ENCODE measurements at regions not wholly inside any gene's neighbourhood (a gene's known extent, or its start where the extent isn't known, plus 50 kb on each side); places are given as distances from the start of the nearest gene placed in this dataset.

GRCh38 chr1:106880226-106880625, 176.2 kb upstream of the PRMT6 start:
- TF ChIP-seq CTCF (IDR thresholded peaks at IDR 0.05; ENCODE audit: low read depth, low read length) = no peak
- Histone ChIP-seq H3K27me3 (ENCODE audit: insufficient read depth, low read depth, severe bottlenecking) (no peaks in the 10 kb centered on the region), H3K27ac (no peak overlapping the region), H3K4me3 (ENCODE audit: low read depth, low read length) (no peak overlapping the region), H3K36me3 (no peaks in the 10 kb centered on the region), H3K9me3 (ENCODE audit: severe bottlenecking) (no peaks in the 10 kb centered on the region)
- no peak for DNase-seq

- H3K27me3 ChIP-seq (ENCODE audit: insufficient read depth, low read depth, severe bottlenecking) = no peaks in the 10 kb centered on the region
- no peak for TF ChIP-seq CTCF (IDR thresholded peaks at IDR 0.05; ENCODE audit: low read depth, low read length)
- no peak overlapping the region for H3K27ac ChIP-seq
- H3K9me3 ChIP-seq (ENCODE audit: severe bottlenecking) = no peaks in the 10 kb centered on the region
- no peak overlapping the region for H3K4me3 ChIP-seq (ENCODE audit: low read depth, low read length)
- H3K36me3 ChIP-seq = no peaks in the 10 kb centered on the region
- no peak for DNase-seq
Observed at GRCh38 chr1:106883208-106883607, 173.3 kb upstream of the PRMT6 start.

GRCh38 chr1:106889059-106889458, 167.4 kb upstream of the PRMT6 start:
- H3K27me3 ChIP-seq (ENCODE audit: insufficient read depth, low read depth, severe bottlenecking) = no peaks in the 10 kb centered on the region
- no peaks in the 10 kb centered on the region for H3K36me3 ChIP-seq
- no peak overlapping the region for H3K27ac ChIP-seq
- no peak overlapping the region for H3K4me3 ChIP-seq (ENCODE audit: low read depth, low read length)
- no peak for DNase-seq
- H3K9me3 ChIP-seq (ENCODE audit: severe bottlenecking) = no peaks in the 10 kb centered on the region
- no peak for TF ChIP-seq CTCF (IDR thresholded peaks at IDR 0.05; ENCODE audit: low read depth, low read length)

GRCh38 chr1:106889583-106889982, 166.9 kb upstream of the PRMT6 start:
- Histone ChIP-seq H3K9me3 (ENCODE audit: severe bottlenecking) (no peaks in the 10 kb centered on the region), H3K36me3 (no peaks in the 10 kb centered on the region), H3K27me3 (ENCODE audit: insufficient read depth, low read depth, severe bottlenecking) (no peaks in the 10 kb centered on the region), H3K4me3 (ENCODE audit: low read depth, low read length) (no peak overlapping the region), H3K27ac (no peak overlapping the region)
- no peak for DNase-seq
- no peak for TF ChIP-seq CTCF (IDR thresholded peaks at IDR 0.05; ENCODE audit: low read depth, low read length)

GRCh38 chr1:106897976-106898375, 158.5 kb upstream of the PRMT6 start:
- Histone ChIP-seq H3K27me3 (ENCODE audit: insufficient read depth, low read depth, severe bottlenecking) (no peaks in the 10 kb centered on the region), H3K27ac (no peak overlapping the region), H3K36me3 (no peaks in the 10 kb centered on the region), H3K9me3 (ENCODE audit: severe bottlenecking) (no peaks in the 10 kb centered on the region), H3K4me3 (ENCODE audit: low read depth, low read length) (no peak overlapping the region)
- DNase-seq = no peak
- no peak for TF ChIP-seq CTCF (IDR thresholded peaks at IDR 0.05; ENCODE audit: low read depth, low read length)

- H3K36me3 ChIP-seq = no peaks in the 10 kb centered on the region
- no peak overlapping the region for H3K4me3 ChIP-seq (ENCODE audit: low read depth, low read length)
- H3K27me3 ChIP-seq (ENCODE audit: insufficient read depth, low read depth, severe bottlenecking) = no peaks in the 10 kb centered on the region
- no peaks in the 10 kb centered on the region for H3K9me3 ChIP-seq (ENCODE audit: severe bottlenecking)
- TF ChIP-seq CTCF (IDR thresholded peaks at IDR 0.05; ENCODE audit: low read depth, low read length) = no peak
- H3K27ac ChIP-seq = no peak overlapping the region
- no peak for DNase-seq
Observed at GRCh38 chr1:106899644-106900043, 156.8 kb upstream of the PRMT6 start.

Measured in WERI-Rb-1 (cell line).